Kidney (tissue), 13 donors: ENCODE measurements at regions not wholly inside any gene's neighbourhood (a gene's known extent, or its start where the extent isn't known, plus 50 kb on each side); places are given as distances from the start of the nearest gene placed in this dataset.

Experiments used
- DNase-seq, 5 donors: peaks; one replicate each; pipeline ENCODE4 v3.0.0-alpha.2; 2013 to 2020
- FAIRE-seq: peaks from 2 replicates; lab custom pipeline; 2012; peaks lifted over from hg19 to GRCh38; lab: Jason Lieb, UNC
- H3K27ac ChIP-seq, 2 donors: one replicate each; pipeline ENCODE4 v1.7.0; 2013; ENCODE audit warnings: low read depth in 2 of 2, low read length in 2 of 2, inconsistent platforms in 1 of 2
- H3K27me3 ChIP-seq: one replicate; pipeline ENCODE4 v1.7.1; 2013; ENCODE audit warnings: low read length, inconsistent platforms; ENCODE audit not compliant: control insufficient read depth, insufficient read depth
- H3K36me3 ChIP-seq, 3 donors: one replicate each; pipeline versions ENCODE4 v1.7.0 to v1.7.1; 2013; ENCODE audit warnings: low read length in 3 of 3, control low read depth in 1 of 3, inconsistent platforms in 1 of 3; ENCODE audit not compliant: insufficient read depth in 3 of 3, control insufficient read depth in 2 of 3
- H3K4me1 ChIP-seq, 3 donors: one replicate each; pipeline versions ENCODE4 v1.7.0 to v1.7.1; 2013; ENCODE audit warnings: low read length in 3 of 3, inconsistent platforms in 1 of 3, low read depth in 1 of 3; ENCODE audit not compliant: control insufficient read depth in 2 of 3, insufficient read depth in 2 of 3
- H3K4me3 ChIP-seq, 3 donors: one replicate each; pipeline versions ENCODE4 v1.7.0 to v1.8.1; 2013; ENCODE audit warnings: low read length in 3 of 3, control low read depth in 1 of 3, inconsistent platforms in 1 of 3
- H3K9ac ChIP-seq, 3 donors: one replicate each; pipeline versions ENCODE4 v1.7.0 to v1.7.1; 2013; ENCODE audit warnings: low read length in 3 of 3, control low read depth in 1 of 3, inconsistent platforms in 1 of 3
- H3K9me3 ChIP-seq, 3 donors: one replicate each; pipeline versions ENCODE4 v1.7.0 to v1.7.1; 2013; ENCODE audit warnings: low read length in 3 of 3, control low read depth in 1 of 3, inconsistent platforms in 1 of 3; ENCODE audit not compliant: control insufficient read depth in 2 of 3, insufficient read depth in 1 of 3
- intact Hi-C: fragments of 100-400 bp; cut with DNase I; formaldehyde crosslinking; loops from one replicate; pipeline ENCODE4 v1.11.1; 2022
- TF ChIP-seq, protein P1 (sequence below): IDR thresholded peaks from 3 replicates; pipeline ENCODE4 v1.5.1; 2012; ENCODE audit warnings: mild to moderate bottlenecking, moderate library complexity, borderline replicate concordance; ENCODE audit not compliant: insufficient read depth; ENCODE audit errors: extremely low read depth
- donor health status: control.
- donor health status: control.
- donor health status: control.
- donor health status: control.
- donor health status: control.
- donor health status: DM: yes; HTN: yes; CAD: no.
- donor health status: Normal renal cell carcinoma (clear cell type).

DNA sequence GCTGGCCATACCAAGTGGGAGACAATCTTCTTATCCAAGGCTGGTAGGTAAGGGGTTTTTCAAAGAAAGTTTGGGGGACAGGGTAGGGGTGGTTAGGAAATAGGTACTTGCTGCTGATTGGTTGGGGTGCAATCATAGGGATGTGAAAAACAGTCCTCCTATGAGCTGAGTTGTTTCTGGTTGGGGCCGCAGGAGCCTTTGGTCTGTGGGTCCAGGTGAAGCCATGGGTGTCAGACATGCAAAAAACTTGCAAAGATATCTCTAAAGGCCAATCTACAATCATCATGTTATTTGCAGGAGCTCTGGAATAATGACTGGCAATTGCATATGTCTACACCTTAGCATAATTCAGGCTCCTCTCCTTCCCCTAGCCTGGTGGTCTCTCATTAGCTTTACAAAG lies 982.3 kb downstream of the DIPK2A start:
- FAIRE-seq (no peak), DNase-seq (no peak)
- TF ChIP-seq, protein P1, sequence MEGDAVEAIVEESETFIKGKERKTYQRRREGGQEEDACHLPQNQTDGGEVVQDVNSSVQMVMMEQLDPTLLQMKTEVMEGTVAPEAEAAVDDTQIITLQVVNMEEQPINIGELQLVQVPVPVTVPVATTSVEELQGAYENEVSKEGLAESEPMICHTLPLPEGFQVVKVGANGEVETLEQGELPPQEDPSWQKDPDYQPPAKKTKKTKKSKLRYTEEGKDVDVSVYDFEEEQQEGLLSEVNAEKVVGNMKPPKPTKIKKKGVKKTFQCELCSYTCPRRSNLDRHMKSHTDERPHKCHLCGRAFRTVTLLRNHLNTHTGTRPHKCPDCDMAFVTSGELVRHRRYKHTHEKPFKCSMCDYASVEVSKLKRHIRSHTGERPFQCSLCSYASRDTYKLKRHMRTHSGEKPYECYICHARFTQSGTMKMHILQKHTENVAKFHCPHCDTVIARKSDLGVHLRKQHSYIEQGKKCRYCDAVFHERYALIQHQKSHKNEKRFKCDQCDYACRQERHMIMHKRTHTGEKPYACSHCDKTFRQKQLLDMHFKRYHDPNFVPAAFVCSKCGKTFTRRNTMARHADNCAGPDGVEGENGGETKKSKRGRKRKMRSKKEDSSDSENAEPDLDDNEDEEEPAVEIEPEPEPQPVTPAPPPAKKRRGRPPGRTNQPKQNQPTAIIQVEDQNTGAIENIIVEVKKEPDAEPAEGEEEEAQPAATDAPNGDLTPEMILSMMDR: no peak
- Histone ChIP-seq H3K27ac (no peak overlapping the region), H3K36me3 (no peaks in the 10 kb centered on the region), H3K27me3 (no peaks in the 10 kb centered on the region), H3K4me1 (no peaks in the 10 kb centered on the region), H3K9ac (no peak overlapping the region), H3K4me3 (no peak overlapping the region), H3K9me3 (no peaks in the 10 kb centered on the region)
- intact Hi-C loops: no loop called here

DNA sequence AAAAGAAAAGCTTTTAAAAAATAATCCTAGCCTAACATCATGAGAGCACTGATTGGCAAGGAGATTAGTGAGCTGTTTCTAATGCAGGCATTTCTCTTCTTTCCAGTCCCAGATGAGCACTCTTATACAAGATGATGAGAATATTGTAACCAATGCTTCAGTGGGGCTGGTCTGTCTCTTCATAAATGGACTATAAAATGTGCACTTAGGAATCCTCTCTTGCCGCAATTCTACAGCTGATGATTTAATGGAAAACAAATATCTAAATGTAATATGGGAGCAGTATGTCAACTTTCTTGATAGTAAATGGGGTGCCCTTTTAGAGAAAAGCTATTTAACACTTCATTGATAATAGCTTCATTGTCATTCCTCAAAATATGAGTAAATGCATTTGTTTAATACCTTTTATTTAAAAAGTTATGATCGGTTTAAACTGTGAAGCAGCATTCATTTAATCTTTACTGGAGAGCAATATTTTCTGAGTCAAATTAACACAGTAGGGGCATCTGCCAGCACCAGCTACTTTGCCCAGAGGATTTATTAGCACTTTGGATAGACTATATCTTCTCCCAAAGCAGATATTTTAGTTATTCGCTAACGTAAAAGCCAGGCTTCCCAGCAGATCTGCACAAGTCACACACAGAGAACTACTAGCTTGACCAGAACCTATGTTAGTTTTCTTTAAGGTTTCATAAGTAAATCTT lies 985.9 kb downstream of the DIPK2A start:
- intact Hi-C loops: no loop called here
- H3K27me3 ChIP-seq: no peaks in the 10 kb centered on the region
- no peak overlapping the region for H3K27ac ChIP-seq
- TF ChIP-seq, protein P1: no peak
- DNase-seq (no peak), FAIRE-seq (no peak)
- H3K4me1 ChIP-seq: no peaks in the 10 kb centered on the region
- no peak overlapping the region for H3K4me3 ChIP-seq
- H3K9ac ChIP-seq: no peak overlapping the region
- no peaks in the 10 kb centered on the region for H3K36me3 ChIP-seq
- H3K9me3 ChIP-seq: no peaks in the 10 kb centered on the region

- Histone ChIP-seq H3K9me3 (no peaks in the 10 kb centered on the region), H3K4me3 (no peak overlapping the region), H3K4me1 (no peaks in the 10 kb centered on the region), H3K9ac (no peak overlapping the region), H3K27me3 (no peaks in the 10 kb centered on the region), H3K36me3 (no peaks in the 10 kb centered on the region), H3K27ac (no peak overlapping the region)
- no peak for FAIRE-seq
- TF ChIP-seq, protein P1: no peak
- DNase-seq: no peak
- intact Hi-C loops: no loop called here
Measured at GRCh38 chr3:144963810-144964209, 992.2 kb downstream of the DIPK2A start.

- Histone ChIP-seq H3K36me3 (no peaks in the 10 kb centered on the region), H3K4me3 (no peak overlapping the region), H3K27me3 (no peaks in the 10 kb centered on the region), H3K4me1 (no peaks in the 10 kb centered on the region), H3K27ac (no peak overlapping the region), H3K9ac (no peak overlapping the region), H3K9me3 (no peaks in the 10 kb centered on the region)
- TF ChIP-seq, protein P1: no peak
- FAIRE-seq (no peak), DNase-seq (peak in 1 of 5 donors; percentile 37)
- intact Hi-C loops: no loop called here
Measured at GRCh38 chr3:144966560-144966959, 994.9 kb downstream of the DIPK2A start.
